DND-41 (cell line): ENCODE measurements at regions not wholly inside any gene's neighbourhood (a gene's known extent, or its start where the extent isn't known, plus 50 kb on each side); places are given as distances from the start of the nearest gene placed in this dataset.

Experiments used
- CTCF ChIP-seq: IDR thresholded peaks from 2 replicates; pipeline ENCODE4 v1.5.1; 2012; ENCODE audit warnings: borderline replicate concordance, low read length, moderate library complexity, mild to moderate bottlenecking; ENCODE audit not compliant: poor library complexity, severe bottlenecking; ENCODE audit errors: extremely low read depth
- EZH2 ChIP-seq: IDR thresholded peaks from 3 replicates; pipeline ENCODE4 v1.6.1; 2012; ENCODE audit warnings: borderline replicate concordance, low read depth, mild to moderate bottlenecking, moderate library complexity, low read length, inconsistent platforms; ENCODE audit not compliant: severe bottlenecking

GRCh38 chr15:88331291-88331690 is 74.8 kb upstream of the NTRK3 start:
- no peak for TF ChIP-seq EZH2
- TF ChIP-seq CTCF, result peak; percentile 66
